GM20431 (cell line): ENCODE measurements at regions not wholly inside any gene's neighbourhood (a gene's known extent, or its start where the extent isn't known, plus 50 kb on each side); places are given as distances from the start of the nearest gene placed in this dataset.

Experiments
- in situ Hi-C: fragments of 300-500 bp; cut with MseI, MboI; formaldehyde crosslinking; loops from one replicate; pipeline ENCODE4 v1.15.0; 2020; ENCODE audit warnings: low sequenced_read_pairs; ENCODE audit not compliant: unreplicated experiment

- in situ Hi-C loops: loop anchor here (10.0 to 25.0 kb wide), 2 partner anchors 293 to 415 kb away; no protein-coding TSS in a partner anchor
Measured at GRCh38 chr2:37829616-37830395, 95.3 kb upstream of the RMDN2 start.

GRCh38 chr2:37830636-37831035, 94.5 kb upstream of the RMDN2 start:
- in situ Hi-C loops: loop anchor here (10.0 to 25.0 kb wide), 2 partner anchors 293 to 416 kb away; no protein-coding TSS in a partner anchor

GRCh38 chr2:37831081-37831780, 93.9 kb upstream of the RMDN2 start:
- in situ Hi-C loops: loop anchor here (10.0 to 25.0 kb wide), 2 partner anchors 294 to 416 kb away; no protein-coding TSS in a partner anchor

DNA sequence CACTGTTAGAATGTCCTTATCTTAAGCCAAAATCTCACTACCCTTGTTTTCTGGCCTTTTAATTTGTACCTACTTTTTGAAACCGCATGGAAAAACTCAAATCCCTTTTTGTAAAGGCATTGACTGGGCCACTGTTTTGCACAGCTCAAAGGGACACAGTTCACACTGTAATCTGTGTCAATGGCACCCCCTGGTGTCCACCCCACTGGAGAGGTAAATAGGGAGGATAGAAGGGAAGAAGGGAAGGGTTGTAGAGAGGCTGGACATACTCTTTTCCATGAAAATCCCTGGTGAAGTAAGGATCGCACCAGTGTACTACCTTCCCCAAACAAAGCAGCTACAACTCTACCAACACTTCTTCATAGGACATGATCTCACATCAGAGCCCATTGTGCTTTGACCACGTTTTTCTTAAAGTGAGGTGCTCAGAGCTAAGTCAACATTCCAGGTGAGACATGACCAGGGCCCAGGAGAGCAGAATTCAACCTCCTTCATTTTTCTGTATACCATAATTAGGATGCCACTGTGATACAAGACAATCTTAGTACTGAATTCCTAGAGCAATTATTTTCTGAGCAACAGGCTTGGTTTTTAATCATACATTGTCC, 92.4 kb upstream of the RMDN2 start:
- in situ Hi-C loops: loop anchor here (10.0 to 25.0 kb wide), 2 partner anchors 295 to 418 kb away; no protein-coding TSS in a partner anchor

DNA sequence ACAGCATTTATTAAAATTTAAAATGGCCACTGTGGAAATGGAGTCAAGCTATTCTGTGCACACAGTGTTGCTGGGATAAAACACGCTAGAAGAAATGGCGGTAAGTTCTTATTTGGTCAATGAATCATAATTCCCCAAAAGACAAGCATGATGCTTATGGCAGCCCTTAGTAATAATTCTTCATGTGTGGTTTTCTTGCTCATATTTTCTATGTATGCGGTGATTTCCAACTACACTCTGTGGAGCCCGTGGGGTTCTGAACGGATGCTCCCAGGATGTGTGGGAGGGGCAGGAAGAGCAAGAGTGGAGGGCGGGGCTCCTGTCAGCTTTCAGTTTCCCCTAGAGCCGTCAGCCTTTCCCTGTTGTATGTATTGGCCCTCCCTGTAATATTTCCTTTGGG, 91.7 kb upstream of the RMDN2 start:
- in situ Hi-C loops: loop anchor here (10.0 to 25.0 kb wide), 2 partner anchors 296 to 419 kb away; no protein-coding TSS in a partner anchor

DNA sequence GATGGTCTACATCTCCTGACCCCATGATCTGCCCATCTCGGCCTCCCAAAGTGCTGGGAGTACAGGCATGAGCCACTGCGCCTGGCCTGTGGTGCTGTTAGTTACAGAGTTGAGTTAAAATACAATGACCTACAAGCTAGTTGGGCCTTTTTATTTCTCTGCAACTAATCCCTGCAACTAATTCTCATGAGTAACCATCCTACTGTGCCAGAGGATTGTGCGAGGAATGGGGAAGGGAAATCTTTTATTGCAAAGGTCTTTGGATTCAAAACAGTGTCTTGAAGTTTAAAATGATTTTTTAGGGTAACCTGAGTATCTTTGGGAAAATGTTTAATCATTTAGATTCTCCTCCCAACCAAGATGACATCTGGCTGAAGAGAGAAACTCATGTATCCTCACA, 88.8 kb upstream of the RMDN2 start:
- in situ Hi-C loops: loop anchor here (10.0 to 25.0 kb wide), 2 partner anchors 299 to 421 kb away; no protein-coding TSS in a partner anchor

- in situ Hi-C loops: loop anchor here (10.0 to 25.0 kb wide), 2 partner anchors 299 to 422 kb away; no protein-coding TSS in a partner anchor
Measured at GRCh38 chr2:37836711-37837110, 88.4 kb upstream of the RMDN2 start.

DNA sequence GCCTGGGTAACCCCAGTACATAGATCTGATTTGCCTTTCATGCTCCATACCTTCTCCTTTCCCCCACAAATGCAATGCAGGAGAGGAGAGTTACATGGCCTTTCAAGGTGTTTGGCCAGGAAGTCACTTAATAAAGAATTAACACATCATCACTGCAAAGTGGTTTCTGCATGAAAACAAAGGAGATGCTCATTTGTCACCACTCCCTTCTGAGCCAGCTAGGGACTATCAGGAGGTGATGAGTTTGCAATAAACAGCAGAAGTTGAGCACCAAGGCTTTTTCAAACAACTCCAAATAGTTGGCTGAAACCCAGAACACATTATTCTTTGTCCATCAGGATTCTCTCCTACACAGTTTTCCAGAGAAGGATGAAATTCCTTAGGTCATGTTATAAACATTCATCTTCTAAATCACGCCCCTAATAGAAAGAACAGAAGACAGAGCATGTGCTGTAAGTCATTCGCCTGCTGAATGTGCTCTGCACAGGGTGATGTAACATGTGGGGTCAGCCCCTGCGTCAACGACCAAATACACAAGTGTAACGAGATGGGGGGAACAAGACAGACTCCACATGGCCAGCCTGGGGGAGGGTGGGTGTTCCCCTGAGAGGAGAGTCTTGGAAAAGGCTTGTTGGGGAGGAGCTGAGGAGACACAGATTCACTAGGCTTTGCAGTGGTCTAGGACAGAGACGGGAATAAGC, 87.3 kb upstream of the RMDN2 start:
- in situ Hi-C loops: loop anchor here (10.0 to 25.0 kb wide), 2 partner anchors 300 to 423 kb away; no protein-coding TSS in a partner anchor

DNA sequence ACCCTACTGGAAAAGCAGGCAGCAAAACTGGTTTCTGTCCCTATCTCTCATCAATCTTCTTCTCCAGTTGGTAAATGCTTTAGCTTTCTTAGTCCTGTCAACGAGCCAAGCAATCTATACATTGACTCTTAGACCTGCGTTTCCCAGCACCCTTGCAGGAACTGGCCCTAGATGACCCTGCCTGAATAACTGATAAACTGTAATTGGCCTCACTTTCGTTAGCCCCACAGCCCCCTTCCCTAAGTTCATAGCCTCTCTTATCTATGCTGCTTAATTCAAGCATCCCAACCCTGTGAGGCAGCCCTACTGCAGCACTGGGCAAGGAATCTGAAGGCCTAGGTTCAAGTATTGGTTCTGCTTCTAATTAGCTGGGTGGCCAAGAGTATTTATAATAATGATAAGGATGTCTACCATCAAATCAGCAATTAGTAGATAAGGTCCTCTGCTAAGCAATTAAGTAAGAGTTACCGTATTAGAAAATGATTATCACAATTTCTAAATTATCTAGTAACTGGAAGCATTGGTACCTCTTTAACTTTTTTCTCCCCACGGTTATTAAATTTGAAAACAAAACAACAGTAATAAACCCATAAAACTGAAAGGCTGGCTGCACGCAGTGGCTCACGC, 86.4 kb upstream of the RMDN2 start:
- in situ Hi-C loops: loop anchor here (10.0 to 25.0 kb wide), 2 partner anchors 301 to 424 kb away; no protein-coding TSS in a partner anchor

GRCh38 chr2:37839991-37840390, 85.1 kb upstream of the RMDN2 start:
- in situ Hi-C loops: loop anchor here (10.0 to 25.0 kb wide), 2 partner anchors 303 to 425 kb away; no protein-coding TSS in a partner anchor

DNA sequence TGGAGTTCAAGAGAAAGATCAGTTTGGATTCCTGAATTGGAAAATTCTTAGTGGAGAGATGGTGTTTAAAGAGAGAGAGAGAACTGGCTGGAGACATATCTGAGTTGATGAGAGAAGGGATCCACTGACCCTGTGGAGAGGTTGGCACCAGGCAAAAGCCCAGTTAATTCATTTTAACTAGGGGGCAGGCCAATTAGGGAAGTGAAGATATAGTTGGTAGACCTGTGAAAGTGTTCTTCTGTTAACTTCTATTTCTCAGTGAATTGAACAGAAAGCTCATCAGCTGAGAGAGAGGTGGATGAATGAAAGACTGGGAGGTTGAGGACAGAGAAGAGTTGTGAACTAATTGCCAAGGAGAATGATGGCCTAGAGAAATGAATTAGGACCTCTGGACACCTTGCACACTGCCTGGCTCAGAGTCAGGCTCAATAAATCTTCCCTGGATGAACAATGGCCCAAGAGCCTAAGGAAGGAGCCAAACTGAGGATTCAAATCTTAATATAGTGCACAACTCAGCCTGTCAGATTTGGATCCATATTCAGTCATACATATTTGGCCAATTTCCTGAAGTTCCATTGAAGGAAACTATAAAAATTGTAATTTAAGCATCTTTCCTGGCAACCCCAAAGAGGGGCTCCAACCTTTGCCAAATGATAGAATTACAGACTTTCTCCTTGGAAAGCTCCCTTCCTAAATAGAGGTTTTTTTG, 82.2 kb upstream of the RMDN2 start:
- in situ Hi-C loops: loop anchor here (25.0 kb wide), 1 partner anchor 306 kb away; no protein-coding TSS in a partner anchor

- in situ Hi-C loops: loop anchor here (25.0 kb wide), 1 partner anchor 306 kb away; no protein-coding TSS in a partner anchor
Measured at GRCh38 chr2:37843556-37843955, 81.5 kb upstream of the RMDN2 start.

GRCh38 chr2:37846207-37846606, 78.9 kb upstream of the RMDN2 start:
- in situ Hi-C loops: loop anchor here (25.0 kb wide), 1 partner anchor 309 kb away; no protein-coding TSS in a partner anchor

DNA sequence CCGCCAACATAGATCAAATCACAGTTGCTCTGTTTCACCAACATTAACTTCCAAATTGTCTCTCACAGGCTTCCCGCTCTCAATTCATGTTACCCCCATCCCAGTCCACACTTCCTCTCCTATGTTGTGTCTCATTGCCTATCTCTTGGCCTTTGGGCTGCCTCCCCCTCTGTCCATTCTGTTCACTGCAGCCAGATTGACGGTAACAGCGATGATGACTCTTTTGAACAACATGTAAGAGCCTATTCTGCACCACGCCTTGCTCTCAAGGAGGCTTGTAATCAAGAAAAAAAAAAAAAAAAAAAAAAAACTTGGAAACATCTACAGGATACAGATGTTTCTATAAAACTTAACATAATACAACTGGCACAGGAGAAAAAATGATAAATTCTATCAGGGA, 77.3 kb upstream of the RMDN2 start:
- in situ Hi-C loops: loop anchor here (25.0 kb wide), 1 partner anchor 310 kb away; no protein-coding TSS in a partner anchor

- in situ Hi-C loops: loop anchor here (25.0 kb wide), 1 partner anchor 311 kb away; no protein-coding TSS in a partner anchor
Measured at GRCh38 chr2:37848451-37848850, 76.6 kb upstream of the RMDN2 start.

DNA sequence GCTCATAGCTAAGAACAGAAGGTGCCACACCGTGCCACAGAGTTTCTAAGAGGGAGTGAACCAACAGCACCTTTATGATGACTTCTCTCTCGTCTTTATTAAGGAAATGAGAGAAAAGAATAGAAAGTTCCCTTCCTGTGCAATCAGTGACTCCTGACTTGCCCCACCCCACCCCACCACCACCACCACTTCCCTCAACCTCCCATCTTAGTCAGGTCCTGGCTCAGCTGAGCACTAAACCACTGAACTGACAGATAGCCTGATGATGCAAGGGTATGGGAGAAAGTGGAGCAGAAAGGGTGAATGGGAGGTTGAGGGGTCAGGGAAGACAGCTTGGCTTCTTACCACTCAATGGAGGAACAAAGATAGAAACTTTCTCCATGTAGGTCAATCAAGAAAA, 75.2 kb upstream of the RMDN2 start:
- in situ Hi-C loops: loop anchor here (25.0 kb wide), 1 partner anchor 313 kb away; no protein-coding TSS in a partner anchor

DNA sequence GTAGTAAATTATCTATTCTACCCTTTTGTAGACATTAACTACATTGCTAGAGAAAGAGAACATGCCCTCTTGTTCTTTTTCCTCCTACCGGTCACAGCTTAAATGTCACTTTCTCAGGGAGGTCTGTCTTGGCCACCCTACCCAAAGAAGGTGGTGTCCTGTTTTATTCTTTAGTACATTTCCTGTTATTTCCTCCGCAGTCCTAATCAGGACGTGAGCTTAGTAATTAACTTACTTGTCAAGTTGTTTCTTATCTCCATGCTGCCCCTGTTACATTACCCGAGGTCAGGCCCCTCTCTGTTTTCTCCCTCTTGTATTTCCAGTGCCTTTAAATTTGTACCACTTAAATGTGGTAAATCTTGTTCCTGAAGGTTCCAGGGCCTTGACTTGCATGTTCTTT, 73.7 kb upstream of the RMDN2 start:
- in situ Hi-C loops: no loop called here
